IPS DF 4.7 (cell line): ENCODE measurements at regions not wholly inside any gene's neighbourhood (a gene's known extent, or its start where the extent isn't known, plus 50 kb on each side); places are given as distances from the start of the nearest gene placed in this dataset.
"Not testable (repeated sequence)": the region's sequence is repeated elsewhere in the genome, so short reads cannot be mapped to it uniquely, and the experiment has no call there.

Experiments
- DNase-seq: peaks from one replicate; pipeline ENCODE4 v3.0.0-alpha.2; 2013; ENCODE audit warnings: low spot score; ENCODE audit errors: extremely low read depth

DNA sequence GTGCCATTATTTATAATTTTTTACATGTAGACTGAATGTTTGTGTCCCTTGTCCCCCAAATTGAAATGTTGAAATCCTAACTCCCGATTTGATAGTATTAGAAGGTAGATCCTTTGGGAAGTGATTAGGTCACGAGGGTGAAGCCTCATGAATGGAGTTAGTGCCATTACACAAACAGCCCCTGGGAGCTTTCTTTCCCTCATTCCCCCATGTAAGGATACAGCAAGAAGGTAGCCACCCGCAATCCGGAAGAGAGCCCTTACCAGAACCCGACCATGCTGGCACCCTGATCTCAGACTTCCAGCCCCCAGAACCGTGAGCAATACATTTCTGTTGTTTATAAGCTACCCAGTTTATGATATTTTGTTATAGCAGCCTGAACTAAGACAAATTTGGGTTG, 143.2 kb downstream of the NPIPB5 start:
- no peak for DNase-seq

- not testable (repeated sequence) for DNase-seq
Observed at GRCh38 chr16:22656573-22656972, 145.9 kb downstream of the NPIPB5 start.

DNA sequence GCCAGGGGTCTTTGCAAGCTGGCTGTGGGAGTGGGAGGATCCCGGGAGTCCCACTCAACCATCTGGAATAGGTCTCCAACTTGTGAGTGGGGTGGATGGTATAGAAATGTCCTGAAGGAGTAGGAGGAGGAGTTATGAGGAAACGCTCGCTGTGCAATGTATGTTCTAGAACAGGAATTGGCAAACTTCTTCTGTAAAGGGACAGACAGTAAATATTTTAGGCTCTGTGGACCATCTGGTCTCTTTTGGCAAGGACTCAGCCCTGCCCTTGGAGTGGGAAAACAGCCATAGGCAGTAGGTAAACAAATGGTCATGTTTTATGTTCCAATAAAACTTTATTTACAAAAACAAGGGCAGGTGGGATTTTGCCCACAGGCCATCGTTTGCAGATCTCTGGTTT, 149.2 kb downstream of the NPIPB5 start:
- no peak for DNase-seq

DNA sequence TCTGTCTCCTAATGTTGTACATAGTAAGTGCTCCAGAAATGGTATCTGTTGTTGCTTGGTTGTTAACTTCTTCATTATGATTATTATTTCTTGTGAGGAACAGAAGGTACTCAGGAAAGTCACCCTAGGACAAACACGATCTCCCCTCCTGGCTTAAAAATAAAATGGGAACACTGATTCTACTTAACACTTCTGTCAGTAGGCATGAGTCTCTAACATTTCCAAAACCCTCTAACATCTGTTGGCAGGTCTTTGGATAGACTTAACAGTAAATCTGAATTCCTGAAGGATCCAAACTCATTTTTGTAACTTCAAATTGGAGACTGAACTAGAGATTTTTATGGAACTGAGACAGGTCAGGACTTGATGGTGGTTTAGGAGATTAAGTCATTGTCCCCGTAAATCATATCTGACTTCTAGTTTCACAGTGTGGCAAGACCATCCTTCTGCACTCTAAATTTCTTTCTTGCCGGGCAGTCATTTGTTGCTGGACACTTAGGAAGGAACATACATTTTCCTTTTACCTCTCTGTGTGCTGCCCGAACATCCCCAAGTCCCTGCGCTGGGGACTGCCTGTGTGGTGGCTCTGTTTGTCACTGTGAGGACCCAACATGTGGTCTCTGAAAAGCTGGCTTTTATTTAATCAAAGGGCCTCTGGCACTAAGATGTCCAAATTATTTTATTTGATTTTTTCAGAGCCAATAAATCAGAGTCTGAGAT, 149.9 kb downstream of the NPIPB5 start:
- DNase-seq = no peak

DNA sequence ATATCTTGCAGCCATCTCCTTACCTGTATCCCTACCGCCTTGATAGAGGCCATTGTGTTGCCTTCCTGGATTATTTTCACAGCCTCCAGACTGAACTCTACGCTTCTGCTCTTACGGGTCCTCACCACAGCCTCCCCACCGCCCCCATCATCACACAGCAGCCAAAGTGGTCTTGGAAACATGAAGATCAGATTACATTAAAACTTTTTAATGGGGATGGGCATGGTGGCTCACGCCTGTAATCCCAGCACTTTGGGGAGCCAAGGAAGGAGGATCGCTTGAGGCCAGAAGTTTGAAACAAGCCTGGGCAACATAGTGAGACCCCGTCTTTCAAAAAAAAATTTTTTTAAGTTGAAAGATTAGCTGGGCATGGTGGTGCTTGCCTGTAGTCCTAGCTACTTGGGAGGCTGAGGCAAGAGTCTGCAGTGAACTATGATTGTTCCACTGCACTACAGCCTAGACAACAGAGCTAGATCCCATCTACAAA, 150.5 kb downstream of the NPIPB5 start:
- DNase-seq = no peak

DNA sequence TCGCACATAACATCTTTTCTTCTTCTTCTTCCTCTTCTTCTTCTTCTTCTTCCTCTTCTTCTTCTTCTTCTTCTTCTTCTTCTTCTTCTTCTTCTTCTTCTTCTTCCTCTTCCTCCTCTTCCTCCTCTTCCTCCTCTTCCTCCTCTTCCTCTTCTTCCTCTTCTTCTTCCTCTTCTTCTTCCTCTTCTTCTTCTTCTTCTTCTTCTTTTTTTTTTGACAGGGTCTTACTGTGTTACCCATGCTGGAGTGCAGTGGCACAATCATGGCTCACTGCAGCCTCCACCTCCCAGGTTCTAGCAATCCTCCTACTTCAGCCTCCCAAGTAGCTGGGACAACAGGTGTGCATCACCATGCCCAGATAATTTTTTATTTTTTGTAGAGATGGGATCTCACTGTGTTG, 151.0 kb upstream of the HS3ST2 start:
- DNase-seq = not testable (repeated sequence)

GRCh38 chr16:22663389-22664064, 150.4 kb upstream of the HS3ST2 start:
- DNase-seq = no peak

- no peak for DNase-seq
Observed at GRCh38 chr16:22664132-22664531, 149.8 kb upstream of the HS3ST2 start.

GRCh38 chr16:22664561-22664997, 149.4 kb upstream of the HS3ST2 start:
- DNase-seq = no peak

- DNase-seq = no peak
Observed at GRCh38 chr16:22665048-22665797, 148.7 kb upstream of the HS3ST2 start.

GRCh38 chr16:22665803-22666202, 148.2 kb upstream of the HS3ST2 start:
- DNase-seq = no peak

GRCh38 chr16:22668318-22668717, 145.6 kb upstream of the HS3ST2 start:
- DNase-seq = no peak

- DNase-seq = no peak
Observed at GRCh38 chr16:22670044-22670536, 143.9 kb upstream of the HS3ST2 start.

- DNase-seq = peak; percentile 71
Observed at GRCh38 chr16:22670551-22671041, 143.4 kb upstream of the HS3ST2 start.

- DNase-seq = no peak
Observed at GRCh38 chr16:22671301-22672076, 142.5 kb upstream of the HS3ST2 start.

- DNase-seq = no peak
Observed at GRCh38 chr16:22672830-22673210, 141.1 kb upstream of the HS3ST2 start.

DNA sequence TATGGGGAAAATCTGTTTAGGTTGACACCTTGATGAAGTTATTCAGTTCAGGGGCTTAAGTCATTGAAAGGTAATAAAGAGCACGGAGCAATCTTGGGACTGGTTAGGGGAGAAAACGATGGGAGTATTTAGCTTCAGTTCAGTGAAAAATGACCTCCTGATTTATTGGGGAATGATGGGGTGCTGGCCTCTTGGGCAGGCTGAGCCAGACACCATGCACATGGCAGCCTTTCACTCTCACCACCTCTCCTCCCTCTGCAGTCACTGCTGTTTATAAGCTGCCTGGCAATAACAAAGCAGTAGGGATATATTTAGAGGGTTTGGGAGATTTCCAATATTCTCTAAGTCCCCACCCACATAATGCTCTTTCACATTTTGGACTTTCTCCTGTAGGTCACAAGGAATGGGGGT, 140.5 kb upstream of the HS3ST2 start:
- no peak for DNase-seq

- DNase-seq = no peak
Observed at GRCh38 chr16:22674832-22675191, 139.2 kb upstream of the HS3ST2 start.

DNA sequence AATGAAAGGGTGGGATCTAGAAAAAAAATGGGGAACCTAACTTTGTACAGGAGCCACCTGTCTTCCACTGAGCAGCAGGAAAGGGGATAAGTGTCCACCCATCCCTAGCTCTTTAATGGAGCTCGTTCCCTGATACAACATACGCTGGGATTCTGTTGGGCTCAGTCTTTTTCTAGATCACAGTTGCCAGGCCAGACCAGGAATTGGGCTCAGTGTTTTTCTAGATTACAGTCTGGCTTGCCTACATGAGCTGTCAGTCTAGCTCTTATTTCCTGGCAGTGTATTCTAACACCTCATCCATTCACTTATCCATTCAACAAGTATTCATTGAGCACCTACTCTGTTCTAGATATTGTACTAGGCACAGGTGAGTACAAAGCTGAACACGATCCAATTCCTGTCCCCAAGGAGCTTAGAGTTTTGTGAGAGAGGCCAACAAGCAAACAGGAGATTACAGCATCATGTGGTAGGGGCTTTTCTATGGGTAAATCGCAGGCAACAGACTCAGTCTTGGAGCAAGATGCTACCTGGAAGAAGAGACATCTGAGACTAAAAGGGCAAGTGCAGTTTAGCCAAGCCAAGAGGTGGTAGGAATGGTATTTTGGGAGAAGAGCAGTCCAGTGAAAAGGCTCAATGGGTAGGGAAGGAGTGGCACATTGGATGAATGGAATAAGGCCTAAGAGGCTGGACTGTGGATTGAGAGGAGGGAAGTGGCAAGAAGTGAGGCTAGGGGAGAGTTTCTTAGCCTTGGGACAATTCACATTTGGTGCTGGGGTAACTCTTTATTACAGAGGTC, 138.0 kb upstream of the HS3ST2 start:
- DNase-seq = no peak
